HEK293 (cell line): ENCODE measurements at regions not wholly inside any gene's neighbourhood (a gene's known extent, or its start where the extent isn't known, plus 50 kb on each side); places are given as distances from the start of the nearest gene placed in this dataset.

Experiments used
- CTCF ChIA-PET: fragments of 350-600 bp; formaldehyde crosslinking; extraction: SDS; loops from one replicate; lab custom pipeline; 2021; ENCODE audit warnings: antibody characterized with exemption; lab: Yijun Ruan, JAX
- POLR2A ChIA-PET: fragments of 300-600 bp; formaldehyde crosslinking; extraction: SDS; loops from one replicate; lab custom pipeline; 2020; ENCODE audit warnings: antibody characterized with exemption, inconsistent platforms; lab: Yijun Ruan, JAX
- H3K27ac ChIP-seq: fragments of 200-500 bp; sonication (Bioruptor generic); 2 replicates; pipeline ENCODE4 v1.5.1; 2014; ENCODE audit warnings: low read depth, low read length, control low read depth, inconsistent platforms; ENCODE audit errors: extremely low read depth
- H3K36me3 ChIP-seq, 2 experiments: fragments of 200-500 bp in 1 of 2; sonication (Bioruptor generic) in 1 of 2; 1 replicate in 1 of 2; 2 replicates in 1 of 2; pipeline ENCODE4 v1.5.1; 2014 to 2017; ENCODE audit warnings: inconsistent platforms in 2 of 2, low read length in 2 of 2; ENCODE audit not compliant: control insufficient read depth in 2 of 2, insufficient read depth in 1 of 2
- H3K4me1 ChIP-seq: fragments of 200-500 bp; sonication (Bioruptor generic); 2 replicates; pipeline ENCODE4 v1.5.1; 2014; ENCODE audit warnings: mild to moderate bottlenecking, low read length, inconsistent platforms; ENCODE audit not compliant: control insufficient read depth, insufficient read depth
- H3K4me3 ChIP-seq: 2 replicates; pipeline ENCODE4 v1.5.1; 2011; ENCODE audit warnings: low read depth, mild to moderate bottlenecking, control low read depth, low read length, moderate library complexity
- H3K9me3 ChIP-seq: fragments of 200-500 bp; sonication (Bioruptor generic); 2 replicates; pipeline ENCODE4 v1.5.1; 2014; ENCODE audit warnings: low read depth, low read length, inconsistent platforms; ENCODE audit not compliant: control insufficient read depth, insufficient read depth
- EGR2 ChIP-seq: fragments of 450-650 bp; formaldehyde crosslinking; IDR thresholded peaks from 2 replicates; pipeline ENCODE4 v1.5.1; 2016; ENCODE audit warnings: low read depth, missing biosample characterization, missing genetic modification characterization
- GLI2 ChIP-seq: fragments of 450-650 bp; formaldehyde crosslinking; IDR thresholded peaks from 2 replicates; pipeline ENCODE4; 2017; ENCODE audit warnings: missing biosample characterization, missing genetic modification characterization, low read depth, borderline replicate concordance
- GLIS2 ChIP-seq: fragments of 450-650 bp; formaldehyde crosslinking; IDR thresholded peaks from 2 replicates; pipeline ENCODE4 v1.5.1; 2016; ENCODE audit warnings: missing biosample characterization, missing genetic modification characterization
- SP2 ChIP-seq: fragments of 450-650 bp; formaldehyde crosslinking; IDR thresholded peaks from 2 replicates; pipeline ENCODE4 v1.5.1; 2016; ENCODE audit warnings: missing biosample characterization, missing genetic modification characterization
- TRIM28 ChIP-seq: IDR thresholded peaks from 2 replicates; pipeline ENCODE4 v1.6.1; 2011; ENCODE audit warnings: low read length, control low read depth, borderline replicate concordance
- YY2 ChIP-seq: fragments of 450-650 bp; formaldehyde crosslinking; IDR thresholded peaks from 2 replicates; pipeline ENCODE4 v1.5.1; 2016; ENCODE audit warnings: missing biosample characterization, missing genetic modification characterization
- ZFHX2 ChIP-seq: fragments of 450-650 bp; formaldehyde crosslinking; conservative IDR thresholded peaks from 2 replicates; pipeline ENCODE4 v1.5.1; 2016; ENCODE audit warnings: missing biosample characterization, missing genetic modification characterization
- ZNF138 ChIP-seq: fragments of 450-650 bp; formaldehyde crosslinking; IDR thresholded peaks from 2 replicates; pipeline ENCODE4 v1.5.1; 2016; ENCODE audit warnings: missing biosample characterization, missing genetic modification characterization, borderline replicate concordance
- ZNF140 ChIP-seq: fragments of 450-650 bp; formaldehyde crosslinking; IDR thresholded peaks from 2 replicates; pipeline ENCODE4 v1.5.1; 2016; ENCODE audit warnings: missing biosample characterization, missing genetic modification characterization
- ZNF16 ChIP-seq: fragments of 450-650 bp; formaldehyde crosslinking; IDR thresholded peaks from 2 replicates; pipeline ENCODE4 v1.5.1; 2016; ENCODE audit warnings: low read depth, missing biosample characterization, missing genetic modification characterization
- ZNF19 ChIP-seq: fragments of 450-650 bp; formaldehyde crosslinking; IDR thresholded peaks from 2 replicates; pipeline ENCODE4; 2016; ENCODE audit warnings: missing biosample characterization, missing genetic modification characterization, low read depth
- ZNF274 ChIP-seq, 2 experiments: fragments of 200-500 bp in 1 of 2; fragments of 450-650 bp in 1 of 2; sonication (Bioruptor generic) in 1 of 2; formaldehyde crosslinking in 1 of 2; IDR thresholded peaks; 2 replicates each; pipeline versions ENCODE4 v1.5.1 to v1.6.1; 2014 to 2016; ENCODE audit warnings: borderline replicate concordance in 1 of 2, inconsistent platforms in 1 of 2, low read length in 1 of 2, missing biosample characterization in 1 of 2, missing genetic modification characterization in 1 of 2
- ZNF302 ChIP-seq: fragments of 450-650 bp; formaldehyde crosslinking; IDR thresholded peaks from 2 replicates; pipeline ENCODE4 v1.5.1; 2016; ENCODE audit warnings: missing biosample characterization, missing genetic modification characterization, low read depth
- ZNF311 ChIP-seq: fragments of 450-650 bp; formaldehyde crosslinking; IDR thresholded peaks from 2 replicates; pipeline ENCODE4 v1.5.1; 2017; ENCODE audit warnings: missing biosample characterization, missing genetic modification characterization, borderline replicate concordance
- ZNF366 ChIP-seq: fragments of 450-650 bp; formaldehyde crosslinking; conservative IDR thresholded peaks from 2 replicates; pipeline ENCODE4 v1.5.1; 2016; ENCODE audit warnings: missing biosample characterization, missing genetic modification characterization
- ZNF391 ChIP-seq: fragments of 450-650 bp; formaldehyde crosslinking; IDR thresholded peaks from 2 replicates; pipeline ENCODE4 v1.5.1; 2016; ENCODE audit warnings: low read depth, missing biosample characterization, missing genetic modification characterization, borderline replicate concordance
- ZNF510 ChIP-seq: fragments of 450-650 bp; formaldehyde crosslinking; IDR thresholded peaks from 2 replicates; pipeline ENCODE4 v1.5.1; 2018; ENCODE audit warnings: mild to moderate bottlenecking, missing genetic modification characterization, missing biosample characterization; ENCODE audit not compliant: insufficient replicate concordance
- ZNF768 ChIP-seq: fragments of 450-650 bp; formaldehyde crosslinking; IDR thresholded peaks from 2 replicates; pipeline ENCODE4 v1.5.1; 2018; ENCODE audit warnings: missing biosample characterization, mild to moderate bottlenecking, missing genetic modification characterization
- ZNF791 ChIP-seq: fragments of 450-650 bp; formaldehyde crosslinking; IDR thresholded peaks from 2 replicates; pipeline ENCODE4 v1.5.1; 2016; ENCODE audit warnings: missing biosample characterization, missing genetic modification characterization
- TF ChIP-seq, protein P1 (sequence below): IDR thresholded peaks from 2 replicates; pipeline ENCODE4 v1.6.1; 2011; ENCODE audit warnings: mild to moderate bottlenecking, low read depth, low read length, borderline replicate concordance
- TF ChIP-seq, protein P2 (sequence below): fragments of 450-650 bp; IDR thresholded peaks from 2 replicates; pipeline ENCODE4 v1.5.1; 2018; ENCODE audit warnings: missing biosample characterization, missing genetic modification characterization
- TF ChIP-seq, protein P3 (sequence below): fragments of 450-650 bp; formaldehyde crosslinking; IDR thresholded peaks from 2 replicates; pipeline ENCODE4 v1.5.1; 2016; ENCODE audit warnings: missing biosample characterization, missing genetic modification characterization
- TF ChIP-seq, protein P4 (sequence below): fragments of 450-650 bp; formaldehyde crosslinking; IDR thresholded peaks from 2 replicates; pipeline ENCODE4 v1.5.1; 2016; ENCODE audit warnings: missing biosample characterization, missing genetic modification characterization
- TF ChIP-seq, protein P5 (sequence below): fragments of 450-650 bp; formaldehyde crosslinking; IDR thresholded peaks from 2 replicates; pipeline ENCODE4; 2016; ENCODE audit warnings: missing biosample characterization, missing genetic modification characterization
- TF ChIP-seq, protein P6 (sequence below): fragments of 450-650 bp; formaldehyde crosslinking; IDR thresholded peaks from 2 replicates; pipeline ENCODE4 v1.5.1; 2016; ENCODE audit warnings: missing biosample characterization, missing genetic modification characterization

DNA sequence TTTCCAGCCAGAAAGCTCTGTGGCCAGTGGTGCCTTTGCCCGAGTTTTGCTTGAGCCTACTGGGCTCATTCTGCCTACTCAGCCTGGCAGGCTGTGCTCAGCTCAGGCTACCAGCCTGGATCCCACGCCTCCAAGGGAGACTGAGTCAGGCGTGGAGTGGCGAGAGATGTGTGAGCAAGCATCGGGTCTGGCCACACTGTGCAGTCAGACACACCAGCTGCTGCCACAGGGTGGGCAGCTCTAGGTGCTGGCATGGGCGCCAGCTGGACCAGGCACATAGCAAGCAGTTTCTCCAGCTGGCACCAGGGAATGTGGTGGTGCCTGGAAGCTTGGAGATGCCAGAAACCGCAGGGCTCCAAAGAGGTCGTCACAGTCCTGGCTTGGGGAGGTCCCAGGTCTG is 498.5 kb upstream of the CNTN4 start:
- H3K4me1 ChIP-seq: no peaks in the 10 kb centered on the region
- no peak overlapping the region for H3K4me3 ChIP-seq
- no peak for TF ChIP-seq YY2 (tag by site-specific recombination)
- TF ChIP-seq, protein P1, sequence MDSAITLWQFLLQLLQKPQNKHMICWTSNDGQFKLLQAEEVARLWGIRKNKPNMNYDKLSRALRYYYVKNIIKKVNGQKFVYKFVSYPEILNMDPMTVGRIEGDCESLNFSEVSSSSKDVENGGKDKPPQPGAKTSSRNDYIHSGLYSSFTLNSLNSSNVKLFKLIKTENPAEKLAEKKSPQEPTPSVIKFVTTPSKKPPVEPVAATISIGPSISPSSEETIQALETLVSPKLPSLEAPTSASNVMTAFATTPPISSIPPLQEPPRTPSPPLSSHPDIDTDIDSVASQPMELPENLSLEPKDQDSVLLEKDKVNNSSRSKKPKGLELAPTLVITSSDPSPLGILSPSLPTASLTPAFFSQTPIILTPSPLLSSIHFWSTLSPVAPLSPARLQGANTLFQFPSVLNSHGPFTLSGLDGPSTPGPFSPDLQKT: no peak
- TF ChIP-seq, protein P2, sequence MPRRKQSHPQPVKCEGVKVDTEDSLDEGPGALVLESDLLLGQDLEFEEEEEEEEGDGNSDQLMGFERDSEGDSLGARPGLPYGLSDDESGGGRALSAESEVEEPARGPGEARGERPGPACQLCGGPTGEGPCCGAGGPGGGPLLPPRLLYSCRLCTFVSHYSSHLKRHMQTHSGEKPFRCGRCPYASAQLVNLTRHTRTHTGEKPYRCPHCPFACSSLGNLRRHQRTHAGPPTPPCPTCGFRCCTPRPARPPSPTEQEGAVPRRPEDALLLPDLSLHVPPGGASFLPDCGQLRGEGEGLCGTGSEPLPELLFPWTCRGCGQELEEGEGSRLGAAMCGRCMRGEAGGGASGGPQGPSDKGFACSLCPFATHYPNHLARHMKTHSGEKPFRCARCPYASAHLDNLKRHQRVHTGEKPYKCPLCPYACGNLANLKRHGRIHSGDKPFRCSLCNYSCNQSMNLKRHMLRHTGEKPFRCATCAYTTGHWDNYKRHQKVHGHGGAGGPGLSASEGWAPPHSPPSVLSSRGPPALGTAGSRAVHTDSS (tag by site-specific recombination): no peak
- TF ChIP-seq ZNF510: no peak
- TF ChIP-seq ZNF391 (tag by site-specific recombination): no peak
- TF ChIP-seq ZFHX2 (tag by site-specific recombination): no peak
- no peak for TF ChIP-seq GLI2 (tag by site-specific recombination)
- TF ChIP-seq ZNF16 (tag by site-specific recombination): no peak
- TF ChIP-seq ZNF19: no peak
- no peak for TF ChIP-seq ZNF302 (tag by site-specific recombination)
- TF ChIP-seq, protein P3, sequence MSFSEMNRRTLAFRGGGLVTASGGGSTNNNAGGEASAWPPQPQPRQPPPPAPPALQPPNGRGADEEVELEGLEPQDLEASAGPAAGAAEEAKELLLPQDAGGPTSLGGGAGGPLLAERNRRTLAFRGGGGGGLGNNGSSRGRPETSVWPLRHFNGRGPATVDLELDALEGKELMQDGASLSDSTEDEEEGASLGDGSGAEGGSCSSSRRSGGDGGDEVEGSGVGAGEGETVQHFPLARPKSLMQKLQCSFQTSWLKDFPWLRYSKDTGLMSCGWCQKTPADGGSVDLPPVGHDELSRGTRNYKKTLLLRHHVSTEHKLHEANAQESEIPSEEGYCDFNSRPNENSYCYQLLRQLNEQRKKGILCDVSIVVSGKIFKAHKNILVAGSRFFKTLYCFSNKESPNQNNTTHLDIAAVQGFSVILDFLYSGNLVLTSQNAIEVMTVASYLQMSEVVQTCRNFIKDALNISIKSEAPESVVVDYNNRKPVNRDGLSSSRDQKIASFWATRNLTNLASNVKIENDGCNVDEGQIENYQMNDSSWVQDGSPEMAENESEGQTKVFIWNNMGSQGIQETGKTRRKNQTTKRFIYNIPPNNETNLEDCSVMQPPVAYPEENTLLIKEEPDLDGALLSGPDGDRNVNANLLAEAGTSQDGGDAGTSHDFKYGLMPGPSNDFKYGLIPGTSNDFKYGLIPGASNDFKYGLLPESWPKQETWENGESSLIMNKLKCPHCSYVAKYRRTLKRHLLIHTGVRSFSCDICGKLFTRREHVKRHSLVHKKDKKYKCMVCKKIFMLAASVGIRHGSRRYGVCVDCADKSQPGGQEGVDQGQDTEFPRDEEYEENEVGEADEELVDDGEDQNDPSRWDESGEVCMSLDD: no peak
- TF ChIP-seq ZNF274 (IDR thresholded peaks at IDR 0.05; ENCODE audit: low read length): no peak
- TF ChIP-seq ZNF274 (tag by site-specific recombination; IDR thresholded peaks at IDR 0.05; ENCODE audit: borderline replicate concordance): no peak
- no peak for TF ChIP-seq SP2 (tag by site-specific recombination)
- TF ChIP-seq, protein P4, sequence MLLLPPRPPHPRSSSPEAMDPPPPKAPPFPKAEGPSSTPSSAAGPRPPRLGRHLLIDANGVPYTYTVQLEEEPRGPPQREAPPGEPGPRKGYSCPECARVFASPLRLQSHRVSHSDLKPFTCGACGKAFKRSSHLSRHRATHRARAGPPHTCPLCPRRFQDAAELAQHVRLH (tag by site-specific recombination): no peak
- no peak for TF ChIP-seq EGR2 (tag by site-specific recombination)
- TF ChIP-seq ZNF791: no peak
- TF ChIP-seq ZNF768 (tag by site-specific recombination): no peak
- TF ChIP-seq ZNF311 (tag by site-specific recombination): no peak
- no peak for TF ChIP-seq ZNF138 (tag by site-specific recombination)
- TF ChIP-seq, all 188 proteins: peak for 0
- CTCF ChIA-PET: interaction anchor here (0.7 kb wide), 1 partner anchor 104 kb away, joined by 3 read pairs; no protein-coding TSS in a partner anchor
- POLR2A ChIA-PET: no interaction called here
- H3K36me3 ChIP-seq: no peaks in the 10 kb centered on the region
- H3K27ac ChIP-seq: no peak overlapping the region
- H3K9me3 ChIP-seq: no peaks in the 10 kb centered on the region

DNA sequence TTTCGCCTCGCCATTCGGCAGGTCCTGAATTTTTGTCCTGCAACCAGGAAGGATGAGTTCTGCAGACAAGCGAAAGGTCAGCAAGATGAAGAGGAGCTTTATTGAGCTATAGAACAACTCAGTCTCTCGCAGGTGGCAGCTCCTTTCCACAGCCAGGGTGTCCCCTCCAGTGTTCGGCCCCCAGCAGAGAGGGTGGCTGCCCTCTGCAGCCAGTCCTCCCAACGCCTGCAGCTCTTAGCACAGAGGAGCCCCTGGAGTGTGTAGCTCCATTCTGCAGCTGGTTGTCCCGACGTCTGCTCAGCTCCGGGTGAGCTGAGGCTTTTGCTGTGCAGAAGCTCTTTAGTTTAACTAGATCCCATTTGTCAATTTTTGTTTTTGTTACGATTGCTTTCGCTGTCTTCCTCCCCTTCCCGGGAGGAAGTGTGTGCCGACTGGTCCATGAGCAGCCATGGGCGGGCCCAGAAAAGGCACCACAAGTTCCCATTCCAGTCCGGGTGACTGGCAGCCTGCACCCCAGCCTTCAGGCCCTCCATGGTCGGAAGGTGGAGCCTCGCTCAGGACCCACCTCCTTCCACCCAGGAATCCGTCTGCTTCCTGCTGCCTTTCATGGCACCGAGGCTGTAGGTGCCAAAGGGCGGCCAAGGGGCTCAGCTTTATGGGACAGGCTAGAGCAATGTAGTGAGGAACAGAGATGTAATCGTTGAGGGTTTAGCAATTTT is 497.8 kb upstream of the CNTN4 start:
- Histone ChIP-seq H3K36me3 (no peaks in the 10 kb centered on the region), H3K4me1 (no peaks in the 10 kb centered on the region), H3K4me3 (no peak overlapping the region), H3K9me3 (no peaks in the 10 kb centered on the region), H3K27ac (no peak overlapping the region)
- POLR2A ChIA-PET: no interaction called here
- CTCF ChIA-PET: no interaction called here
- TF ChIP-seq, protein P5, sequence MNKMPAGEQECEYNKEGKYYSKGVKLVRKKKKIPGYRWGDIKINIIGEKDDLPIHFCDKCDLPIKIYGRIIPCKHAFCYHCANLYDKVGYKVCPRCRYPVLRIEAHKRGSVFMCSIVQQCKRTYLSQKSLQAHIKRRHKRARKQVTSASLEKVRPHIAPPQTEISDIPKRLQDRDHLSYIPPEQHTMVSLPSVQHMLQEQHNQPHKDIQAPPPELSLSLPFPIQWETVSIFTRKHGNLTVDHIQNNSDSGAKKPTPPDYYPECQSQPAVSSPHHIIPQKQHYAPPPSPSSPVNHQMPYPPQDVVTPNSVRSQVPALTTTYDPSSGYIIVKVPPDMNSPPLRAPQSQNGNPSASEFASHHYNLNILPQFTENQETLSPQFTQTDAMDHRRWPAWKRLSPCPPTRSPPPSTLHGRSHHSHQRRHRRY (tag by site-specific recombination): no peak
- TF ChIP-seq, protein P6, sequence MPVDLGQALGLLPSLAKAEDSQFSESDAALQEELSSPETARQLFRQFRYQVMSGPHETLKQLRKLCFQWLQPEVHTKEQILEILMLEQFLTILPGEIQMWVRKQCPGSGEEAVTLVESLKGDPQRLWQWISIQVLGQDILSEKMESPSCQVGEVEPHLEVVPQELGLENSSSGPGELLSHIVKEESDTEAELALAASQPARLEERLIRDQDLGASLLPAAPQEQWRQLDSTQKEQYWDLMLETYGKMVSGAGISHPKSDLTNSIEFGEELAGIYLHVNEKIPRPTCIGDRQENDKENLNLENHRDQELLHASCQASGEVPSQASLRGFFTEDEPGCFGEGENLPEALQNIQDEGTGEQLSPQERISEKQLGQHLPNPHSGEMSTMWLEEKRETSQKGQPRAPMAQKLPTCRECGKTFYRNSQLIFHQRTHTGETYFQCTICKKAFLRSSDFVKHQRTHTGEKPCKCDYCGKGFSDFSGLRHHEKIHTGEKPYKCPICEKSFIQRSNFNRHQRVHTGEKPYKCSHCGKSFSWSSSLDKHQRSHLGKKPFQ (tag by site-specific recombination): no peak
- TF ChIP-seq ZNF366 (tag by site-specific recombination): no peak
- no peak for TF ChIP-seq TRIM28
- TF ChIP-seq GLIS2 (tag by site-specific recombination): no peak
- TF ChIP-seq ZNF140 (tag by site-specific recombination): no peak
